ENCODE measurements at regions not wholly inside any gene's neighbourhood (a gene's known extent, or its start where the extent isn't known, plus 50 kb on each side); places are given as distances from the start of the nearest gene placed in this dataset.

- TF ChIP-seq CTCF (IDR thresholded peaks at IDR 0.05; ENCODE audit: low read depth, low read length) (no peak), EZH2phosphoT487 (IDR thresholded peaks at IDR 0.05; ENCODE audit: low read depth) (no peak)
- H3K36me3 ChIP-seq (replicated peaks; ENCODE audit: low read depth, low read length): no peaks in the 10 kb centered on the region
- H3K27me3 ChIP-seq (ENCODE audit: low read depth, low read length): peaks cover 67% of the 10 kb centered on the region
- H4K20me1 ChIP-seq (ENCODE audit: insufficient read depth, low read length): peaks cover 14% of the 10 kb centered on the region
- H3K9ac ChIP-seq (ENCODE audit: low read length): no peak overlapping the region
- H3K27ac ChIP-seq (ENCODE audit: low read length): no peak overlapping the region
- no peak overlapping the region for H3K4me3 ChIP-seq (ENCODE audit: low read length)
- H3K9me3 ChIP-seq (ENCODE audit: insufficient read depth, low read length): no peaks in the 10 kb centered on the region
- H3K4me1 ChIP-seq (ENCODE audit: low read length): peaks cover 19% of the 10 kb centered on the region
- no peak overlapping the region for H3K4me2 ChIP-seq (ENCODE audit: low read length)
- no peak overlapping the region for H2AFZ ChIP-seq (ENCODE audit: low read depth, low read length)
- H3K79me2 ChIP-seq (ENCODE audit: low read length): no peaks in the 10 kb centered on the region
These were observed 55.1 kb upstream of the ARID2 start for GRCh38 chr12:45674181-45674977.

DNA sequence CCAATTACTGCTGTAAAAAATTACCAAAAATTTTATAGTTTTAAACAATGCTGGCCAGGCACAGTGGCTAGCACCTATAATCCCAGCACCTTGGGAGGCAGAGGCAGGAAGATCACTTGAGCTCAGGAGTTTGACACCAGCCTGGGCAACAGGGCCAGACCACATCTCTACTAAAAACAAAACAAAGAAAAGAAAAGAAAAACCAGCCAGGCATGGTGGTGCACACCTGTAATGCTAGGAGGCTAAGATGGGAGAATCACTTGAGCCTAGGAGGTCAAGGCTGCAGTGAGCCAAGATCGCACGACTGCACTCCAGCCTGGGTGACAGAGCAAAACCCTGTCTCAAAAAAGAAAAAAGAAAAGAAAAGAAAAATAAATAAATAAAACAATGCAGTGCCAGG, 54.0 kb upstream of the ARID2 start:
- Histone ChIP-seq H3K4me2 (ENCODE audit: low read length) (no peak overlapping the region), H3K4me1 (ENCODE audit: low read length) (peaks cover 7% of the 10 kb centered on the region), H4K20me1 (ENCODE audit: insufficient read depth, low read length) (0 out of 2 replicates have a peak, but pooled peaks cover 7% of the 10 kb centered on the region), H3K36me3 (replicated peaks; ENCODE audit: low read depth, low read length) (no peaks in the 10 kb centered on the region), H3K9ac (ENCODE audit: low read length) (no peak overlapping the region), H3K79me2 (ENCODE audit: low read length) (no peaks in the 10 kb centered on the region), H3K27me3 (ENCODE audit: low read depth, low read length) (peaks cover 76% of the 10 kb centered on the region), H2AFZ (ENCODE audit: low read depth, low read length) (no peak overlapping the region), H3K27ac (ENCODE audit: low read length) (no peak overlapping the region), H3K4me3 (ENCODE audit: low read length) (no peak overlapping the region), H3K9me3 (ENCODE audit: insufficient read depth, low read length) (no peaks in the 10 kb centered on the region)
- TF ChIP-seq CTCF (IDR thresholded peaks at IDR 0.05; ENCODE audit: low read depth, low read length) (no peak), EZH2phosphoT487 (IDR thresholded peaks at IDR 0.05; ENCODE audit: low read depth) (no peak)
